ENCODE measurements at regions not wholly inside any gene's neighbourhood (a gene's known extent, or its start where the extent isn't known, plus 50 kb on each side); places are given as distances from the start of the nearest gene placed in this dataset.
"Not testable (repeated sequence)": the region's sequence is repeated elsewhere in the genome, so short reads cannot be mapped to it uniquely, and the experiment has no call there.

DNA sequence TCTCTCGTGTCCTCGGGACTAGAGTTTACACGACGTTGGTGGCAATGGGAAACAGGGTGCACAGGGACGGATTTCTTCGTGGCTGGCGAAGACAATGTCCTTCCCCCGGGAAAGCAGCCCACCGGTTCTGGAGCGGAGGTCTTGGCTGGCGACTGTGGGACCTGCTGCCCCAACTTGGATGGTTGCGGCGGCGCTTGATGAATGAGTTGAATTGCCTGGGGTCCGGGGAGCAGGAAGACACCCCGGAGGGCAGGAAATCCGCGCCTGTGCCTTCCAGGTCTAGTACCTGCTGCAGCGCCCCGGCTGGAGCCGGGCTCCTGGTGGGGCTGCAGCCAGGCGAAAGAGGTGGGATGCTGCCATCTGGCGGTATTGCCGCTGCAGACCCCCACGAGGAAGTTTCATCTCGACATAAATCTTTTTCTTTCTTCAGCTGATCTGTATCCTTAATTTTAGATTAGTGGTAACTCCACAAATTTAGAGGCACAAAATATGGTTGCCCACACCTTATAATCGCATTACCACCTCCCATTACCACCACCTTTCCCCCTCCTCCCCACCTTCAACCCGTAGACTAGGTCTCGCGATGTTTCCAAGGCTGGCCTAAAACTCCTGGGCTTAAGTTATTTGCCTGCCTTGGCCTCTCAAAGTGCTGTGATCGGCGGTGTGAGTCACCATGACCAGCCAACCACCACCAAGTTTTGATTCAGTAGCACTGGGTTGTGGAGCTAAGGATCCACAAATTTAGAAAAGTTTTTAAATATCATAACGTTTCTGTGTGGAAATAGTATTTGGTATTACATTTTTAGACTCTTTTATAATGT is 1929.7 kb upstream of the DEFB115 start:
- SMC1A ChIA-PET (ENCODE audit: uncharacterized antibody, unreplicated experiment); intact Hi-C loops (cut with micrococcal nuclease; ENCODE audit: unreplicated experiment); H3K36me3 ChIP-seq (ENCODE audit: control insufficient read depth in 2 of 2, insufficient read depth in 2 of 2, low read length in 1 of 2); BruUV-seq (replicated peaks); H3K4me2 ChIP-seq (ENCODE audit: control insufficient read depth, insufficient read depth); RAD21 ChIA-PET (ENCODE audit: unreplicated experiment); H3K9ac ChIP-seq (ENCODE audit: control insufficient read depth, insufficient read depth, low read length); H3K27ac ChIP-seq (ENCODE audit: control insufficient read depth, insufficient read depth); H3K4me3 ChIP-seq; in situ Hi-C loops (cut with MboI); H3K9me3 ChIP-seq (replicated peaks; ENCODE audit: control insufficient read depth, insufficient read depth, low read length); DNase-seq (ENCODE audit: low read depth, low spot score); FAIRE-seq; ATAC-seq; H3K27me3 ChIP-seq (replicated peaks in 1 of 2; ENCODE audit: control insufficient read depth in 2 of 2, insufficient read depth in 2 of 2, low read length in 1 of 2); H2AFZ ChIP-seq (ENCODE audit: control insufficient read depth, low read depth, low read length); CTCF ChIA-PET; H3K4me1 ChIP-seq (ENCODE audit: control insufficient read depth, insufficient read depth, low read length); H3K79me2 ChIP-seq (ENCODE audit: control insufficient read depth, insufficient read depth, low read length); POLR2A ChIA-PET; H4K20me1 ChIP-seq (ENCODE audit: control insufficient read depth, insufficient read depth): not testable (repeated sequence)
- WGBS (ENCODE audit: insufficient coverage, insufficient replicate concordance, low lambda C conversion rate, missing lambda C conversion rate) = 48% methylated on average over 29 of the region's 33 CpGs

DNA sequence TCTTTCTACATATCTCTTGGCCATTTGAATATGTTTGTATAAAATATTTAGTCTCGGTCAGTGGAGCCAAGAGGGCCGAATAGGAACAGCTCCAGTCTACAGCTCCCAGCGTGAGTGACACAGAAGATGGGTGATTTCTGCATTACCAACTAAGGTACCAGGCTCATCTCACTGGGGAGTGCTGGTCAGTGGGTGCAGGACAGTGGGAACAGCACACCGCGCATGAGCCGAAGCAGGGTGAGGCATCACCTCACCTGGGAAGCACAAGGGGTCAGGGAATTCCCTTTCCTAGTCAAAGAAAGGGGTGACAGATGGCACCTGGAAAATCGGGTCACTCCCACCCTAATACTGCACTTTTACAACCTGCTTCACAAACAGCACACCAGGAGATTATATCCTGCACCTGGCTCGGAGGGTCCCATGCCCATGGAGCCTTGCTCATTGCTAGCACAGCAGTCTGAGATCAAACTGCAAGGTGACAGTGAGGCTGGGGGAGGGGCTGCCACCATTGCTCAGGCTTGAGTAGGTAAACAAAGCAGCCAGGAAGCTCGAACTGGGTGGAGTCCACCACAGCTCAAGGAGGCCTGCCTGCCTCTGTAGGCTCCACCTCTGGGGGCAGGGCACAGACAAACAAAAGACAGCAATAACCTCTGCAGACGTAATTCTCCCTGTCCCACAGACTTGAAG is 1926.9 kb upstream of the DEFB115 start:
- FAIRE-seq; H3K9ac ChIP-seq (ENCODE audit: control insufficient read depth, insufficient read depth, low read length); H3K27me3 ChIP-seq (replicated peaks in 1 of 2; ENCODE audit: control insufficient read depth in 2 of 2, insufficient read depth in 2 of 2, low read length in 1 of 2); DNase-seq (ENCODE audit: low read depth, low spot score); CTCF ChIA-PET; H4K20me1 ChIP-seq (ENCODE audit: control insufficient read depth, insufficient read depth); H3K4me2 ChIP-seq (ENCODE audit: control insufficient read depth, insufficient read depth); ATAC-seq; H3K27ac ChIP-seq (ENCODE audit: control insufficient read depth, insufficient read depth); SMC1A ChIA-PET (ENCODE audit: uncharacterized antibody, unreplicated experiment); H2AFZ ChIP-seq (ENCODE audit: control insufficient read depth, low read depth, low read length); POLR2A ChIA-PET; H3K4me3 ChIP-seq; H3K9me3 ChIP-seq (replicated peaks; ENCODE audit: control insufficient read depth, insufficient read depth, low read length); BruUV-seq (replicated peaks); H3K79me2 ChIP-seq (ENCODE audit: control insufficient read depth, insufficient read depth, low read length); RAD21 ChIA-PET (ENCODE audit: unreplicated experiment); H3K36me3 ChIP-seq (ENCODE audit: control insufficient read depth in 2 of 2, insufficient read depth in 2 of 2, low read length in 1 of 2); intact Hi-C loops (cut with micrococcal nuclease; ENCODE audit: unreplicated experiment); H3K4me1 ChIP-seq (ENCODE audit: control insufficient read depth, insufficient read depth, low read length); in situ Hi-C loops (cut with MboI): not testable (repeated sequence)
- 15% methylated on average over 10 of the region's 10 CpGs for WGBS (ENCODE audit: insufficient coverage, insufficient replicate concordance, low lambda C conversion rate, missing lambda C conversion rate)

All from GM12878 (cell line).